Glutamatergic neuron (in vitro differentiated cells): ENCODE measurements at regions not wholly inside any gene's neighbourhood (a gene's known extent, or its start where the extent isn't known, plus 50 kb on each side); places are given as distances from the start of the nearest gene placed in this dataset.
"Not testable (repeated sequence)": the region's sequence is repeated elsewhere in the genome, so short reads cannot be mapped to it uniquely, and the experiment has no call there.

Experiments
- DNase-seq: peaks from one replicate; pipeline ENCODE4 v3.0.0; 2022
- H3K27ac Mint-ChIP-seq: one replicate; pipeline ENCODE4 v1.8.0; 2020; ENCODE audit warnings: mild to moderate bottlenecking, mixed read lengths, inconsistent platforms; ENCODE audit not compliant: unreplicated experiment
- H3K27me3 Mint-ChIP-seq: one replicate; pipeline ENCODE4 v1.8.0; 2020; ENCODE audit warnings: mild to moderate bottlenecking, moderate library complexity, mixed read lengths, inconsistent platforms; ENCODE audit not compliant: unreplicated experiment
- H3K36me3 Mint-ChIP-seq: one replicate; pipeline ENCODE4 v1.8.0; 2020; ENCODE audit warnings: mild to moderate bottlenecking, mixed read lengths, inconsistent platforms; ENCODE audit not compliant: unreplicated experiment
- H3K4me1 Mint-ChIP-seq: one replicate; pipeline ENCODE4 v1.8.0; 2020; ENCODE audit warnings: mild to moderate bottlenecking, low read depth, mixed read lengths, inconsistent platforms; ENCODE audit not compliant: unreplicated experiment
- H3K4me3 Mint-ChIP-seq: one replicate; pipeline ENCODE4 v1.8.0; 2020; ENCODE audit warnings: mild to moderate bottlenecking, mixed read lengths, inconsistent platforms; ENCODE audit not compliant: unreplicated experiment
- H3K9me3 Mint-ChIP-seq: one replicate; pipeline ENCODE4 v1.8.0; 2020; ENCODE audit warnings: mild to moderate bottlenecking, moderate library complexity, mixed read lengths, inconsistent platforms; ENCODE audit not compliant: unreplicated experiment
- CTCF ChIP-seq: fragments of 200-600 bp; sonication (generic); IDR thresholded peaks from one replicate; pipeline ENCODE4 v1.5.0; 2021; ENCODE audit not compliant: partially characterized antibody, unreplicated experiment

GRCh38 chr6:68506911-68507310 is 128.2 kb upstream of the ADGRB3 start:
- no peaks in the 10 kb centered on the region for H3K27me3 Mint-ChIP-seq
- H3K9me3 Mint-ChIP-seq: no peaks in the 10 kb centered on the region
- no peak for TF ChIP-seq CTCF
- H3K4me3 Mint-ChIP-seq: no peak overlapping the region
- DNase-seq: no peak
- no peaks in the 10 kb centered on the region for H3K36me3 Mint-ChIP-seq
- H3K4me1 Mint-ChIP-seq: no peaks in the 10 kb centered on the region
- no peak overlapping the region for H3K27ac Mint-ChIP-seq

DNA sequence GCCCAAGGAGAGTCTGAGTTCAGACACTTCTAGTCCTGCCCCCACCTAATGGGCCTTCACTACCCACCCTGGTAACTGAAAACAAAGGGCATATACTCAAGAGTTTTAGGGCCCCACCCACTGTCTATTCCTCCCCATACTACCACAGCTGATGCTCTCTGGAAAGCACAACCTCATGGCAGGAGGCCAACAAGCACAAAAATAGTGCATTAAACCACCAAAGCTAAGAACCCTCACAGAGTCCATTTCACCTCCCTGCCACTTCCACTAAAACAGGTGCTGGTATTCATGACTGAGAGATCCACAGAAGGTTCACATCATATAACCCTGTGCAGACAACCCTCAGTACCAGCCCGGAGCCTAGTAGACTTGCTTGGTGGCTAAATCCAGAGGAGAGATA is 132.1 kb upstream of the ADGRB3 start:
- no peak overlapping the region for H3K4me3 Mint-ChIP-seq
- no peak for DNase-seq
- TF ChIP-seq CTCF: no peak
- H3K36me3 Mint-ChIP-seq: no peaks in the 10 kb centered on the region
- no peak overlapping the region for H3K27ac Mint-ChIP-seq
- no peaks in the 10 kb centered on the region for H3K9me3 Mint-ChIP-seq
- no peaks in the 10 kb centered on the region for H3K27me3 Mint-ChIP-seq
- no peaks in the 10 kb centered on the region for H3K4me1 Mint-ChIP-seq

GRCh38 chr6:68497927-68498326 is 137.2 kb upstream of the ADGRB3 start:
- no peak for DNase-seq
- H3K4me1 Mint-ChIP-seq: no peaks in the 10 kb centered on the region
- no peaks in the 10 kb centered on the region for H3K27me3 Mint-ChIP-seq
- peaks cover 1% of the 10 kb centered on the region for H3K36me3 Mint-ChIP-seq
- H3K4me3 Mint-ChIP-seq: no peak overlapping the region
- no peaks in the 10 kb centered on the region for H3K9me3 Mint-ChIP-seq
- no peak for TF ChIP-seq CTCF
- no peak overlapping the region for H3K27ac Mint-ChIP-seq

DNA sequence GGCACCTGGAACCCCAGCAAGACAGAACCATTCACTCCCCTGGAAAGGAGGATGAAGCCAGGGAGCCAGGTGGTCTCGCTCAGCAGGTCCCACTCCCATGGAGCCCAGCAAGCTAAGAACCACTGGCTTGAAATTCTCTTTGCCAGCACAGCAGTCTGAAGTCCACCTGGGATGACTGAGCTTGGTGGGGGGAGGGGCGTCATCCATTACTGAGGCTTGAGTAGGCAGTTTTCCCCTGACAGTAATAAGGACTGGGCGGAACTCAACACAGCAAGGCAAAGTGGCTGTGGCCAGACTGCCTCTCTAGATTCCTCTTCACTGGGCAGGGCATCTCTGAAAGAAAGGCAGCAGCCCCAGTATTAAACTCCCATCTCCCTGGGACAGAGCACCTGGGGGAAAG is 140.2 kb upstream of the ADGRB3 start:
- H3K36me3 Mint-ChIP-seq, H3K27ac Mint-ChIP-seq, H3K4me3 Mint-ChIP-seq, H3K27me3 Mint-ChIP-seq, H3K4me1 Mint-ChIP-seq, H3K9me3 Mint-ChIP-seq: not testable (repeated sequence)
- DNase-seq: peak; percentile 34

- DNase-seq: no peak
- H3K4me3 Mint-ChIP-seq: no peak overlapping the region
Measured at GRCh38 chr6:68476611-68477010, 158.5 kb upstream of the ADGRB3 start.

More at GRCh38 chr6:68476611-68477010, 158.5 kb upstream of the ADGRB3 start:
- H3K36me3 Mint-ChIP-seq: no peaks in the 10 kb centered on the region
- no peak for TF ChIP-seq CTCF
- no peaks in the 10 kb centered on the region for H3K27me3 Mint-ChIP-seq
- H3K27ac Mint-ChIP-seq: no peak overlapping the region
- no peaks in the 10 kb centered on the region for H3K9me3 Mint-ChIP-seq
- H3K4me1 Mint-ChIP-seq: no peaks in the 10 kb centered on the region
